GM19468 (cell line): ENCODE measurements at regions not wholly inside any gene's neighbourhood (a gene's known extent, or its start where the extent isn't known, plus 50 kb on each side); places are given as distances from the start of the nearest gene placed in this dataset.

Experiments used
- ATAC-seq: cut with Tn5 transposase; IDR thresholded peaks from one replicate; pipeline ENCODE4 v1.9.1; 2021; ENCODE audit warnings: mild to moderate bottlenecking, moderate library complexity, moderate number of reproducible peaks; ENCODE audit not compliant: unreplicated experiment; ENCODE audit errors: extremely low read depth

- no peak for ATAC-seq
Measured at GRCh38 chr3:72017311-72017710, 232.4 kb upstream of the PROK2 start.

GRCh38 chr3:72015463-72015862 lies 230.5 kb upstream of the PROK2 start:
- ATAC-seq = no peak

GRCh38 chr3:72013084-72013483 lies 228.1 kb upstream of the PROK2 start:
- no peak for ATAC-seq

- ATAC-seq = no peak
Measured at GRCh38 chr3:72012363-72012762, 227.4 kb upstream of the PROK2 start.

DNA sequence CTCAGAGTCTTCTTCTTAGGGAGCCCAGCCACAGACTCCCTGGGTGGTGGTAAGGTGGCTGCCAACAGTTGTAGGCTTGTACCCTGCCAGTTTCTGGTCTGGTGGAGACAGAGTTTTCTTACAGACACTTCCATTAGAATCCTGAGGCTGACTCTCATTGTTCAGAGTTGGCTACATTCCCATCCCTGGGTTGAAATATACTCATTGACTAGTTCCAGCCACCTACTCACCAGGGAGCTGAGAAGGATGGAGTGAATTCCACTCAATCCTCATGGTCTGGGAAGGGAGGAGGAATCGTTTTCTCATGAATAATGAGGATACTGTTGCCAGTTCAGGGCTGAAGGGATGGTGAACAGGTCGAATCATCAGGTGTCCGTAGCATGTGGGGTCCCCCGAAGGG lies 226.5 kb upstream of the PROK2 start:
- no peak for ATAC-seq

GRCh38 chr3:72009851-72010443 lies 225.0 kb upstream of the PROK2 start:
- ATAC-seq = no peak

- no peak for ATAC-seq
Measured at GRCh38 chr3:72008226-72008996, 223.5 kb upstream of the PROK2 start.

GRCh38 chr3:72006631-72007556 lies 221.9 kb upstream of the PROK2 start:
- no peak for ATAC-seq

GRCh38 chr3:72004749-72005292 lies 219.9 kb upstream of the PROK2 start:
- no peak for ATAC-seq

DNA sequence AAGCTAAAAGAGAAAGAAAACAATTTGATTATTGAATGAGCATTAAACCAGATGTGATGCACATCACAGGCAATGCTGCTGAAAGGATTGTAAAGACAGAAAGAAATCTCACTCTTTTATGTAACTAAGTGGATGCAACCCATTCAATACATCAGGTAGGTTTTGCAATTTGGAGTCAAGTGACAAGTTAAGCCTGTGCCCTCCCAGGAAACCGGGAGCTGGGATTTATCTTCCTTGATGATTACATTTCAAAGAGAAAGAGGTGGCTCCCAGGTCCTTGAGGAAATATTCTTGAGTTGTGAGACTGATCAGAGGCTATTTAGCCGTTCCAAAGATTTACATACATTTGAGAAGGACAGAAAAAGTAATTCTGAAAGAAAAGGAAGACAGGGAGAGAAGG lies 219.0 kb upstream of the PROK2 start:
- ATAC-seq = no peak

GRCh38 chr3:72001758-72002157 lies 216.8 kb upstream of the PROK2 start:
- no peak for ATAC-seq

DNA sequence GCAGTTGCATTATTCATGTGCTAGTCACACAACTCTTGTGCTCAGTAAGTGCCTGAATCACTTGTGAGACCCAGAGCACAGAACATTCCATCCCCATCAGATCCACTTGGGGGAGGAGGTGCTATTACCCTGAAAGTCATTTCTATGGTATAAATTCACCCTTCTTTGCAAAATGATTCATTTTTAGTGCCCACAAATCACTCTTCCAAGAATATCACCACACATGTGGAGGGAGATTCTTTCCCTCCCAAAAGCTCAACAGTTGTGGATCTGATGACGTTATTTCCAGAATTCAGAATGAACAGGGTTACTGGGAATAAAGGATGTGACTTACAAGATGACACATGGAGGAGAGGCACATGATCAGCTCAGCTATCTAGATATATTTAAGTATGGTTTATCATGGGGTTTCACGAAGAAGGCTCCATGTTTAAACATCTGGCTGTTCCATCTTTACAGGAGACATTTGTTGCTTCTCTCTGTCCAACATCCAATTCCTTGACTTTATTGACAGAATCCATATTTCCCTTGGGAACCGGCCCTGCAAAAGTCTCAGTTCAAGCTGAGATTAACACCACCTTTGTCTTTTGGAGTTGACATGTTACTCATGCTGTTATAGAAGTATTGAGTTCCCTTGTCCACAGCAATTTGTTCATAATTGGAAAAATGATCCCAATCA lies 214.2 kb upstream of the PROK2 start:
- no peak for ATAC-seq

DNA sequence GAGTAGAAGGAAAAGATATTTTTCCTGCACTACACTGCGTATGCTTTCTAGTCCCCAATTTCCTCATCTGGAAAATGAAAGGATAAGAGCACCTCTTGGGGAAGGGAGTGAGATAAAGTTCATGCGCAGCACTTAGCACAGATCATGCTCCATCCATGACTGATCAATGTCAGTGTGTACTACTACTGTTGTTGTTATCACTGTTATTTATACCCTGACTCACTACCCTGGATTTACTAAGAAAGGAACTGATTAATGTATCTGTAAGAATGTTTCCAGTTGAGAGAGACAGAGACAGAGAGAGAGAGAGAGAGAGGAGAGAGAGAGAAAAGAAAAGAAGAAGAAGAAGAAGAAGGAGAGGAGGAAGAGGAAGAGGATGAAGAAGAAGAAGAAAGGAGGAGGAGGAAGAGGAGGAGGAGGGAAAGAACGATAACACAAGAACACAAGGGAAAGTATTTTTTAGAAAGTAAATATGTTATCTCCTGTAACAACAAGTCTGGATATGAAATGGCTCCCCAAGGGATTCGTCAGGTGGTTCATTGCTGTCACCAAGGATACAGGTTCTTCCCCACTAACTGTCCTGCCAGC lies 212.2 kb upstream of the PROK2 start:
- ATAC-seq = no peak

- ATAC-seq = no peak
Measured at GRCh38 chr3:71994906-71995305, 210.0 kb upstream of the PROK2 start.

DNA sequence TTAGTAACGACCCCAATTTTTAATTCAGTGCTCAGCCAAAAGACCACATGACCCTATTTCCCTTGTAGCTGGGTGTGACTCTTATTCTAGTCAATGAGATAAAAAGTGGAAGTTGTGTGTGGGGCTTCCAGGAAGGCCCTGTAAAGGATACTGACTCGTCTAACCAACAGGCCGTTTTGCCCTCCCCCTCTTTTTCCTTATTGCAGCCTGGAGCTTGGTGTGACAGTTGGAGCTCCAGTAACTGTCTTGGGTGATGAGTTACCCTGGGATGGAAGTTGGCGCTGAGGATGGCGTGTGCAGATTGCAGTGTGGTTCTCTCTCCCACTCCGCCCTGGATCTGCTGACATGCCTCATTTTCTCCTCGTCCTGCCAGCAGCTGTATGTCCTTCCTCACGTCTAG lies 209.3 kb upstream of the PROK2 start:
- no peak for ATAC-seq

- no peak for ATAC-seq
Measured at GRCh38 chr3:71991681-71992080, 206.7 kb upstream of the PROK2 start.

DNA sequence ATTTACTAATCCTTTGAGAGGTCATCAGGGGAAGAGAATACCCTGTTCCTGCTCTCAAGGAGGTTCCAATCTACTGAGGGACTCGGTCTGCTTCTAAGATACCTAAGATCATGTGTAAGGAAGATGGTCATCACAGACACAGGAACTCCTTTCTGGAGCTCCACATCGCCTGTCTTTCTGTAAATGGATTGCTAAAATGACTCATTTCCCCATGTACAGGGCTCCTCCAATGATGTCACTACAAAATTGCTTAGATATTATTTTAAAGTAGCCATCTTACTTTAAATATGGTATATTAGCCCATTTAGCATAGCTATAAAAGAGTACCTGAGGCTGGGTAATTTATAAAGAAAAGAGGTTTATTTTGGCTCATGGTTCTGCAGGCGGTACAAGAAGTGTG lies 206.1 kb upstream of the PROK2 start:
- no peak for ATAC-seq

DNA sequence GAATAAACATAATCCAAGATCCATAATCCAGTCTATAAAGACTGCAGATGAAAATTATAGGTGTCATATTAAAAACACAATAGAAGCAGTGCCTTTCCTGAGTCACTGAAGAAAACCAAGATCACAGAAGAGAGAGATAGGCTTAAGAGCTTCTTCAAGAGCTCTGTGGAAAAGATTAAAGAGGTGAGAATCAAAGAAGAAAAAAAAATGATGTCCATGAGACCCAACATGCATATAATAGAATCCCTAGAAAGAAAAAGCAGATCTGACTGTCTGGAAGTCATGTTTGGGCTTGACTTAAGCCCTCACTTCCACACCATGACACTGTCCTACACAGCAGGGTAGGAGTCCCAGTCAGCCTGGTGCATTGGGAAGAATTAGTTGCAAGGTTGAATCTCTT lies 205.6 kb upstream of the PROK2 start:
- no peak for ATAC-seq

DNA sequence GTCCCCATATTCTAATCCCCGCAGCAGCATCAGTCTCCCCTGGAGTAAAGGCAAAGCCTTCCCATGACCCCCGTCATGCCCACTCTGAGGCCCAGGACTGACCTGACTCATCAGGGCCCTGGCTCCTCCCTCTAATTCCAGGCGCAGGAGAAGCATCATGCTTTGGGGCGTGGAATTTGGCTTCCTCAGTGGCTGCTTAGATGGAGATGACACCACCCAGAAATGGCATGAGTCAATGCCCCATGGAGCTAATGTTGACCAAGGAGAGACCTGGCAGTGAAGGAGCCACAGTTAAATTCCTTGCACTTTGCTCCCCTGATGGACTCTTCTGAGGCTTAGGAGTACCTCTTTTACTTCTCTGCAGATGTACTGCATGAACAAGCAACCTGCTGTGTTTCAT lies 204.2 kb upstream of the PROK2 start:
- ATAC-seq = no peak

GRCh38 chr3:71987828-71988227 lies 202.9 kb upstream of the PROK2 start:
- no peak for ATAC-seq
